Spleen (tissue), 11 donors: ENCODE measurements at regions not wholly inside any gene's neighbourhood (a gene's known extent, or its start where the extent isn't known, plus 50 kb on each side); places are given as distances from the start of the nearest gene placed in this dataset.
"Not testable (repeated sequence)": the region's sequence is repeated elsewhere in the genome, so short reads cannot be mapped to it uniquely, and the experiment has no call there.

Source experiments
- DNase-seq: peaks from one replicate; pipeline ENCODE4 v3.0.0-alpha.2; 2020
- H3K27ac ChIP-seq, 8 donors: fragments of 200-600 bp; sonication (generic) in 7 of 8; 1 replicate in 4 of 8; 2 replicates in 4 of 8; pipeline versions ENCODE4 v1.5.0 to v1.8.0; 2016 to 2021; ENCODE audit warnings: inconsistent platforms in 4 of 8, mild to moderate bottlenecking in 4 of 8, moderate library complexity in 1 of 8
- H3K27me3 ChIP-seq, 7 donors: fragments of 200-600 bp; sonication (generic) in 6 of 7; replicated peaks in 1 of 7; 1 replicate in 4 of 7; 2 replicates in 3 of 7; pipeline versions ENCODE4 v1.5.0 to v1.8.0; 2016 to 2021; ENCODE audit warnings: inconsistent platforms in 3 of 7, mild to moderate bottlenecking in 1 of 7
- H3K36me3 ChIP-seq, 6 donors: fragments of 200-600 bp; sonication (generic) in 5 of 6; 1 replicate in 4 of 6; 2 replicates in 2 of 6; pipeline versions ENCODE4 v1.5.0 to v1.8.0; 2016 to 2021; ENCODE audit warnings: inconsistent platforms in 2 of 6
- H3K4me1 ChIP-seq, 6 donors: fragments of 200-600 bp; sonication (generic) in 5 of 6; 1 replicate in 3 of 6; 2 replicates in 3 of 6; pipeline versions ENCODE4 v1.5.0 to v1.8.0; 2016 to 2021; ENCODE audit warnings: inconsistent platforms in 3 of 6
- H3K4me3 ChIP-seq, 8 donors: fragments of 200-600 bp; sonication (generic) in 7 of 8; 1 replicate in 4 of 8; 2 replicates in 4 of 8; pipeline versions ENCODE4 v1.5.0 to v1.8.0; 2016 to 2021; ENCODE audit warnings: inconsistent platforms in 4 of 8, mild to moderate bottlenecking in 4 of 8, moderate library complexity in 2 of 8
- H3K9me3 ChIP-seq, 8 donors: fragments of 200-600 bp; sonication (generic) in 7 of 8; 1 replicate in 4 of 8; 2 replicates in 4 of 8; pipeline versions ENCODE4 v1.5.0 to v1.8.0; 2016 to 2021; ENCODE audit warnings: inconsistent platforms in 4 of 8
- CTCF ChIP-seq, 11 experiments: fragments of 200-600 bp in 7 of 11; fragments of 450-650 bp in 4 of 11; sonication (generic) in 4 of 11; IDR thresholded peaks in 8 of 11; conservative IDR thresholded peaks in 3 of 11; 1 replicate in 7 of 11; 2 replicates in 4 of 11; pipeline versions ENCODE4 v1.4.0 to v1.8.0; 2016 to 2021; ENCODE audit warnings: antibody characterized with exemption in 11 of 11, inconsistent platforms in 4 of 11, mild to moderate bottlenecking in 1 of 11
- POLR2A ChIP-seq, 3 donors: fragments of 450-650 bp; IDR thresholded peaks; one replicate each; pipeline ENCODE4 v1.5.1; 2017; ENCODE audit warnings: antibody characterized with exemption in 3 of 3, mild to moderate bottlenecking in 1 of 3
- POLR2AphosphoS5 ChIP-seq, 3 donors: sonication (generic); formaldehyde crosslinking; IDR thresholded peaks; one replicate each; pipeline ENCODE4 v1.5.1; 2017; ENCODE audit warnings: antibody characterized with exemption in 3 of 3
- WGBS, 5 donors: extraction: QIAGEN DNeasy Blood & Tissue Kit in 3 of 5; methylation state at CpG; one replicate each; pipeline versions ENCODE4 v1.1.5 to v1.1.7; 2013 to 2018; 5-methylcytosine and 5-hydroxymethylcytosine counted together
- intact Hi-C: fragments of 100-400 bp; cut with DNase I; formaldehyde crosslinking; loops from one replicate; pipeline ENCODE4 v1.15.0; 2023; ENCODE audit warnings: low total_unique reads
- donor health status: healthy with polysubstance abuse.
- donor health status: DM: no; HTN: no; CAD: no; lungs with moderate emphysema.
- donor health status: DM: no; HTN: no; CAD: no.
- donor health status: Bipolar disorder and iron deficiency.
- donor health status: healthy.
- donor health status: DM: no; HTN: no; CAD: no.
- donor health status: DM: yes; HTN: yes; CAD: no.

- Histone ChIP-seq H3K36me3 (no peaks in the 10 kb centered on the region), H3K27me3 (no peaks in the 10 kb centered on the region), H3K9me3 (no peaks in the 10 kb centered on the region), H3K4me1 (no peaks in the 10 kb centered on the region), H3K4me3 (no peak overlapping the region), H3K27ac (no peak overlapping the region)
- intact Hi-C loops = no loop called here
- DNase-seq = no peak
- TF ChIP-seq CTCF (IDR thresholded peaks at IDR 0.05 in 8 of 11, conservative IDR thresholded peaks at IDR 0.05 in 3 of 11) = no peak
- TF ChIP-seq POLR2AphosphoS5 (IDR thresholded peaks at IDR 0.05) = no peak
- TF ChIP-seq POLR2A (IDR thresholded peaks at IDR 0.05) = no peak
Observed at GRCh38 chr2:225814554-225814953, 415.0 kb downstream of the NYAP2 start.

DNA sequence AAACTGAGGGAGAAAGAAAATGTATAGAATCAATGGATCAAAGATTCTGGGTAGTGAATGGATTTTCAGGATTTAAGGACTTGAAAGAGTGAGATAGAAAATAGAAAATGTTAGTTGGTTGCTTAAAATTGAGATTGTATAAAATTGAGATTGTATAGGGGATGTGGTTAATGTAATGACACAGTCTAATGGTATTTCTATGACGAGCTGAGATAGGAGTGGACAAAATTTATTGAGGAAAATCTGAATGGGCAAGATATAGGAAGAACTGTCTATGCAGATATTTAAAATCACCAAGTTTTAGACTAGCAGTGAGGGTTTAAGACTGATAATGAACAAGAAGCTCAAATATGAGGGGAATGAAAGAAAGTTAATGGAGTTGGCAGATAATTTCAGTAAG lies 406.6 kb downstream of the NYAP2 start:
- no peak for DNase-seq
- WGBS, 5 donors = 49 to 68% (median 54%) methylated on average over 1 of the region's 1 CpG
- H3K4me1 ChIP-seq = no peaks in the 10 kb centered on the region
- H3K27me3 ChIP-seq = no peaks in the 10 kb centered on the region
- no peaks in the 10 kb centered on the region for H3K9me3 ChIP-seq
- TF ChIP-seq POLR2A (IDR thresholded peaks at IDR 0.05) = no peak
- TF ChIP-seq POLR2AphosphoS5 (IDR thresholded peaks at IDR 0.05) = no peak
- no peak for TF ChIP-seq CTCF (IDR thresholded peaks at IDR 0.05 in 8 of 11, conservative IDR thresholded peaks at IDR 0.05 in 3 of 11)
- no peak overlapping the region for H3K27ac ChIP-seq
- H3K36me3 ChIP-seq = no peaks in the 10 kb centered on the region
- intact Hi-C loops = no loop called here
- H3K4me3 ChIP-seq = no peak overlapping the region

- H3K9me3 ChIP-seq, H3K4me1 ChIP-seq, H3K36me3 ChIP-seq, H3K4me3 ChIP-seq, H3K27me3 ChIP-seq, H3K27ac ChIP-seq, intact Hi-C loops, DNase-seq: not testable (repeated sequence)
- WGBS, 5 donors = 56 to 77% (median 68%) methylated on average over 1 of the region's 1 CpG
Observed at GRCh38 chr2:225802076-225802475, 402.6 kb downstream of the NYAP2 start.

DNA sequence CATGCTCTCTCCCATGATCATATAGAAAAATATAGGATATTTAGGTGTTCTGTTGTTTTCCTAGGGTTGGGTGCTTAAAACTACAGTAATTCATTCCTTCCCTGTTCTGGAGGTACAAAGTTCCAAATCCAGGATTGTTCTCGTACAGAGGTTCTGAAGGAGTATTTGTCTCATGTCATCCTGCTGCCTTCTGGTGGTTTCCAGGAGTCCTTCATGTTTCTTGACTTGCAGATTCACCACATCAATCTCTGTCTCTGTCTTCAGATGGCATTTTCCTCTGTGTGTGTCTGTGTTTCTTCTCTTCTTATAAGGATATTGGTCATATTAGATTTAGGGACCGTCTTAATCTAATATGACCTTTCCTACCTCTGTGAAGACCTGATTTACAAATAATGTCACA lies 397.9 kb downstream of the NYAP2 start:
- Histone ChIP-seq H3K4me3 (no peak overlapping the region), H3K27ac (no peak overlapping the region), H3K27me3 (no peaks in the 10 kb centered on the region), H3K4me1 (no peaks in the 10 kb centered on the region), H3K9me3 (no peaks in the 10 kb centered on the region), H3K36me3 (no peaks in the 10 kb centered on the region)
- no peak for DNase-seq
- intact Hi-C loops = no loop called here
- TF ChIP-seq CTCF (IDR thresholded peaks at IDR 0.05 in 8 of 11, conservative IDR thresholded peaks at IDR 0.05 in 3 of 11) (no peak), POLR2AphosphoS5 (IDR thresholded peaks at IDR 0.05) (no peak), POLR2A (IDR thresholded peaks at IDR 0.05) (no peak)
- WGBS, 5 donors = 61 to 86% (median 67%) methylated on average over 2 of the region's 2 CpGs

DNA sequence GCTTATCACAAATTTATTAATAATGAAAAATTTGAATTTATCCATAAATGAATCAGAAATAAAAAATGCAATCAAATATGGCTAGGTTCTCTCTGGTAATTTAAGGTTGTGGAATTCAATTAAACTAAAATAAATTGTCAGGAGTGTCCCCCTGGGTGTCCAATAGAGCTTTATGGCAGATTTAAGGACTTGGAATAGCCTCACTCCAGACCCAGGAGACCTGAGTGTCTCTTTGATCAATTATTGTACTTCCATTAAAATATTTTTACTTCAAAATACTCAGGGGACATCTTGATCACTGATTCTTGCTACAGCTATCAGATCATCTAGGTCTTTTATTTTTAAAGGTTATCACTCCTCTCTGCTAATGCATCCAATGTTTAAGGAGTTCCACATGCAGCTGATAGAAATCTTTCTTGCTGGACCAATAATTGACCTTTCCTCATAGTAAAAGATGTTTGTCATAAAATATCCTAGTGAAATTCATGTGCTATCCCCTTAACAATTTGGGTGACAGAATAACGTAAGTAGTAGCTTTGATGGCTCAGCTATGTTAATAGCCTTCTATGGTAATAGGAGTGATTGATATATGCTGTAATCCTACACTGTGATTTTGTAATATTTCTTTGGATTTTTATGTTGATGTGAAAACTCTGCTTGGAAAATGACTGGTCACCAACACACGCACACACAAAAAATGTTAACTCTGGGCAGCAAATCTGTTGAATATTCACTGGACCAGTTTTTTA lies 395.3 kb downstream of the NYAP2 start:
- intact Hi-C loops = no loop called here
- no peak overlapping the region for H3K27ac ChIP-seq

More for the DNA sequence above, 395.3 kb downstream of the NYAP2 start:
- Histone ChIP-seq H3K9me3 (no peaks in the 10 kb centered on the region), H3K36me3 (no peaks in the 10 kb centered on the region), H3K4me3 (no peak overlapping the region), H3K4me1 (no peaks in the 10 kb centered on the region), H3K27me3 (no peaks in the 10 kb centered on the region)
- WGBS, 5 donors = 89 to 96% (median 91%) methylated on average over 2 of the region's 2 CpGs
- TF ChIP-seq POLR2AphosphoS5 (IDR thresholded peaks at IDR 0.05) (no peak), CTCF (IDR thresholded peaks at IDR 0.05 in 8 of 11, conservative IDR thresholded peaks at IDR 0.05 in 3 of 11) (no peak), POLR2A (IDR thresholded peaks at IDR 0.05) (no peak)
- no peak for DNase-seq
